ENCODE measurements at regions not wholly inside any gene's neighbourhood (a gene's known extent, or its start where the extent isn't known, plus 50 kb on each side); places are given as distances from the start of the nearest gene placed in this dataset.
"Not testable (repeated sequence)": the region's sequence is repeated elsewhere in the genome, so short reads cannot be mapped to it uniquely, and the experiment has no call there.

DNA sequence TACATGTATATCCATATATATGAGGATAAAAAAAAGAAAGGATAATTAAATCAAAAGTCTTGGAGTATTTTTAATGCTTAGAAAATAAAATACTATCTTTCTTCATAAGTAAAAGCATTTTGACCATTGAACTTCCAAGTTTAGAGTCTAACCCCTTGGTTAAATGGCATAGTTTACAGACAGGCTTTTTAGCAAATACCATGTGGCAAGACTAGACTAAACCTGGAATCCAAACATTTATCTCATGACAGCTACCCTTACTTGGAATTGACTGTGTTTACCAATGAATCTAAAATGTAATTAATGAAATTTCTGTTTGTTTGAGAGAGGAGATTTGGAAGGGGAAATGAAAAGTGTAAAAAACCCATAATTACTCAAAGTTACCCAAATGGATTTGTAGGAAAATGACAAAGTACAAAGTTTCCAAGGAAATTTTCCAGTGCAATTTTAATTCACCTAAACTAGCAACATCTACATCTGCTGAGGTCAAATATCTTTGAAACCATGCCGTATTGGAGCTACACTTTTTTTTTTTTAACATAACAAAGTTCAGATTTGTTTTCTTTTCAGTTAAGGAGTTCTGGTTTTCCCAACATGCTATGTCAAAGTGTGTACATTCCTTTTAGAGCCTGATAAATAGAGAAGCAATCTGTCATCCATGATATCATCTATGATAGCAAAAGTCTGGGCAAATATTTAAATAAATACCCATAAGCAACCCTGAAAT is 272.1 kb upstream of the DAB2 start:
- ATAC-seq (ENCODE audit: poor library complexity): no peak
- DNase-seq: no peak
- intact Hi-C loops (cut with DNase I): no loop called here

DNA sequence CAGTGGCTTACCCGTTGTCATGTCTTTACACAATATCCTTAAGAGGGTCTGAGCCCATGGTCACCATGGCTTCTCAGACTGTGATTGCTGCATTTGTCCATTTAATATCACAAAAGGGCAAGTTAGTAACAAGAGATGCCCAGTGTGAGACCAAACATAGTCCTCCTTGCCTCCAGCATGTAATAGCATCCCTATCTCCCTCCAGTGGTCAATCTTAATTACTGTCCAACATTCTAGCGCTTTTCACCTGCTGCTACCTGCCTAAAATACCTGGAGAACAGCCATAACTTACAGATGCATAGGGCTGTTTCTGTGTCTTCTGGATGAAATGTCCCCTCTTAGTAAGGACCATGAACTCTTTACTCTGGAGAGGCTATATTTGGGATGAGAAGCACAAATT is 267.2 kb upstream of the DAB2 start:
- no peak for ATAC-seq (ENCODE audit: poor library complexity)
- DNase-seq: no peak
- intact Hi-C loops (cut with DNase I): no loop called here

DNA sequence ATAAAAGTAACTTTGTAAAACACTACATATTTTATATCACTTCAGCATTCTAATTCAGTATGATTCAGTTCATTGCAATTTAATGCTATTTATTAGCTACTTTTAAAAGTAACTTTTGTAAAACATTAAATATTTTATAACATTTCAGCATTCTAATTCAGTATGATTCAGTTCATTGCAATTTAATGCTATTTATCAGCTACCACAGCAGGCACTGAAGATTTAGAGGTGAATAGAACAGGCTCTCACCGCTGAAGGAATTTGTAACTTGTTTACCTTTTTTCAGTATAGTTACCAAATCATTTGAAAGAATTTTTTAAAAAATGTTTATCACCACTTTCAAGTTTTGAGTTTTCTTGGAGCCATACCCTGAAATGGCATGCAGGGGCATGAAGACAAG is 266.4 kb upstream of the DAB2 start:
- ATAC-seq (ENCODE audit: poor library complexity): no peak
- no peak for DNase-seq
- intact Hi-C loops (cut with DNase I): no loop called here

DNA sequence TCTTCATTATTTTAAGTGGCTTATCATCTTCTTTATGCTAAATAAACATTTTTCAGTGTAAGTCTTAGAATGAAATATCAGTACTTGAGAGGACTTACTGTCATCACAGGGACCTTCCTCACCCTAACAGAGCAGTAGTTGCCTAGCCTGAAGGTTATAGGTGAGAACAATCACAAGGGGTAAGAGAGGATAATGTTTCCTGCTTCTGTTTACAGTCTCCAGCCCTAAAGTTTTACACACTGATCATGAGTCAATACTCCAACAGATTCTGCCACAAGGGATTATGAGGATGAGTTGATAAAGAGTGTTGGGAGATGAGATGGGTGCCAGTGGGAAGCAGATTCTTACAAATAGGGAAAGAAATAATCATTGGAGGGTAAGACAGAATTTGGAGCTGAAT is 265.1 kb upstream of the DAB2 start:
- intact Hi-C loops (cut with DNase I): no loop called here
- ATAC-seq (ENCODE audit: poor library complexity) (no peak), DNase-seq (no peak)

DNA sequence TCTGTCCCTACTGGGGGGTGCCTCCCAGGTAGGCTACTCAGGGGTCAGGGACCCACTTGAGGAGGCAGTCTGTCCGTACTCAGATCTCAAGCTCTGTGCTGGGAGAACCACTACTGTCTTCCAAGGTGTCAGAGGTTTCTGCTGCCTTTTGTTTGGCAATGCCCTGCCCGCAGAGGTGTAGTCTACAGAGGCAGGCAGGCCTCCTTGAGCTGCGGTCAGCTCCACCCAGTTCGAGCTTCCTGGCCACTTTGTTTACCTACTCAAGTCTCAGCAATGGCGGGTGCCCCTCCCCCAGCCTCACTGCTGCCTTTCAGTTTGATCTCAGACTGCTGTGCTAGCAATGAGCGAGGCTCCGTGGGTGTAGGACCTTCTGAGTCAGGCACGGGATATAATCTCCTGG is 263.1 kb upstream of the DAB2 start:
- DNase-seq; intact Hi-C loops (cut with DNase I); ATAC-seq (ENCODE audit: poor library complexity): not testable (repeated sequence)

DNA sequence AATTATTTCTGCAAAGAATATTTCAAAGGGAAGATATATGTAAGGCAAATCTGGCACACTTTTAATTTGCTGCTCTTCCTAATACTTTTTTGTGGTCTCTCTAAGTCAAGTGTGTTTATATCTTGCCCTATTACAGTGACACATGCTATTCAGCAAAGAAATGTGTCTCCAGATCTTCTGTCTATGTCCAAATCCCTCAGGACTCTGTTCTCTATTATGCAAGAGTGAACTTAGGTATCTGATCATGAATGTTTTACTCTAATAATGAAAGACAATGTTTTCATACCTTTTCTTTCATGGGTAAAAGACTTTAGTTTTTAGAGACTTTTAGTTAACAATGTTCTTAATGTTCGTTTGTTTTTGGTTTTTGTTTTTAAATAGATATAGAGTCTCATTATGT is 255.4 kb upstream of the DAB2 start:
- intact Hi-C loops (cut with DNase I): no loop called here
- DNase-seq (no peak), ATAC-seq (ENCODE audit: poor library complexity) (no peak)

DNA sequence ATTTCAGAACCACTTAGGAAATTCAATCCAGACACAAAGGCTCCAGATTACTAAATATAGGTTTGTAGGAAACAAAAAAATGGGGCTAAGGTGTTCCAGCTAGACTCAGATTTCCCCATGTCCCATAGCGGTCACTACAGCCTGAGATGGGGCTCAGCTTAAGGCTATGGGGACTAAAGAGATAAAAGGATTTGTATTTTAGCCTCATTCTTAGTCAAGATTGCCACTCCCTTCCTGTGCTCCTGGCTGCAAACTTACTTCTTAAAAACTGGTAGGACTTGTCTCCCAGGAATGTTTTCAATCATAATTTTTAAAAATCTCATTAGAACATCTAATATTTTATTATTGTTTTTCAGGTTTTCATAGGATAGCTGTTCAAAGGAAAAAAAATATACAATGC is 253.8 kb upstream of the DAB2 start:
- DNase-seq (no peak), ATAC-seq (ENCODE audit: poor library complexity) (no peak)
- intact Hi-C loops (cut with DNase I): no loop called here

DNA sequence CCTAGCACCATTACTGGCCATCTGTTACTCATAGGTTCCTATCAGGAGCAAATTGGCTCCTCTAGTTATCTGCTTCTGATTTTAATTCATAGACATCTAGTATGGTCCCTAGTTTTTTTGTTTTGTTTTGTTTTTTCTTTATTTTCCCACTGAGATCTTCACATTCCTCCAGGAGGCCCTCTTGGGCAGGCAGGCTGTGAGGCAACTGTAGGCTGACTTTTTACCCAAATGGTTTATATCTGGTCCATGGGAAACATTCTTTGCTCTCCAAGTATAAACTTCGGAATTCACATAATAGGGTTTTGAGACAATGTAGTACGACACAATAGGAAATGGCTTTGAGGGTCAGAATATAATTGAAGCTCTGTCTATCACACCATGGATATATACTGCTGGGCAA is 250.9 kb upstream of the DAB2 start:
- intact Hi-C loops (cut with DNase I): no loop called here
- ATAC-seq (ENCODE audit: poor library complexity): no peak
- DNase-seq: no peak

DNA sequence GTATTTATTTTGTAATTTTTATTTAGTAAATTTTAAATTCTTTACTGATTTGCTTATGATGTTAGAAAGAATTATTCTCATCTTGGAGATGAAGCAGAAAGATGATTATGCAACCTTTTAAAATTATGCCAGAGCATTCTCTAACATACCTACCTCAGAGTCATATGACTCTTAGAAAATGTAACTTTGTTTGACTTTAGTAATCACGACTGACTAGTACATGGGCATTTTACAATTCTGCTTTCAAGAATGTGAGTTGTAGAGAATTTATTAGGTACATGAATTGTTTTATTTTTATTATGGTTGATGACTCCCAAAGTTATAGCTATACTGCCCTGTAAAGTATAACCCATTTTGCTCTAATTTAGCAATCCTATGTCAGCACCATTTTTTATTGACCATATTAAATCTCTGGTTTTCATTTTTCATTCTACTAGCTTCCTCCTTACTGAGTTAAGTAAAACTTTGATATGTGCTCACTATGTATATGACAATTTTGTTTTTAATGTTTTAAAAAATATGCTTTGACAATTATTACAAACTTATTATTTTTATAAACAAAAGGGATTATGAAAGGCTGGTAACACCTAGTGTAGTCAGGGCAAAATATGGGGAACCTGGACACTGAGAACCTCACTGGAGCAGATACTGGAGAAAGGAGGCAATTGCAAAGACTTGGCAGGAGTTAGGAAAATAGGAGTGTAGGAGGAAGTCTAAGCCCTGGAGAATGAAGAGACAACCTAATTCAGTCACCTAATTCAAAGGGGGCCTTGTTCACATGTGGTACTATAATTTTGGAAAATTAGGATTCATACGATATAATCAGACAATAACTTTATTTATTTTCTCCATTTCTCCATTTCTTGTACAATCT is 249.7 kb upstream of the DAB2 start:
- ATAC-seq (ENCODE audit: poor library complexity) (no peak), DNase-seq (no peak)
- intact Hi-C loops (cut with DNase I): no loop called here

DNA sequence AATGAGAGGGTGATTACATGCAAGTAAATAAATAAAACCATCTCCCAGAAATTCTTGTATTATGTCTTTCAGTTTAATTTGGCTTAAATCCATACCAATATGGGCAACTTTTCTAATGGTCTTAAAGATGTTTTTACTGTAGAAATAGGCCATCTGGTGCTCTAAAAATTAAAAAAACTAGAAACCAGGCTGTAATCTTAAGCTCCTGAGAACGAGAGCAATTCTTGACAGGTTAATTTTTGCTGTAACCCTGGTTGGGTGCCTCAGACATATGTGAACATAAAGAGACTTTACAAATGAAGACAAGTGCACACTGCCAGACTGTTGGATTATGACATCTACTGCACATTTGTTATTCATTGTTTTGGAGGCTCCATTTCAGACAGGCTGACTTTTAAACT is 246.8 kb upstream of the DAB2 start:
- ATAC-seq (ENCODE audit: poor library complexity) (no peak), DNase-seq (no peak)
- intact Hi-C loops (cut with DNase I): no loop called here

DNA sequence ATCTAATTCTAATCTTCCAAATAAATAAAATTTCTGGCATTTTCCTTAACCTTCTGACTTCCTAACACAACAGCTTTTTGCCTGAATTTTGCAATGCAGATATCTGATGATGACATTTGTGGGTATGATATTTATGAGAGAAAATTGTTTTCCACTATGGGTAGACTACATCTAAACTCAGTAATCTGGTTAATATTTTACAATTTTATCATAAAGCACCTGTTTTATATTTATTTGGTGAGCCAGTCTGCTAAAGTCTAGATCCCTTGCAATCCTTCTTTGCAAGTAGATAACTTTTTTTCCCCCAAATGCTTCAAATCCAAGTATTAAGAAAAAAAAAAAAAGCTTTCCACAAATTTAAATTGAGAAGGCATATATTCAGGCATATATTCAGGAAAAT is 246.2 kb upstream of the DAB2 start:
- ATAC-seq (ENCODE audit: poor library complexity) (no peak), DNase-seq (no peak)
- intact Hi-C loops (cut with DNase I): no loop called here

DNA sequence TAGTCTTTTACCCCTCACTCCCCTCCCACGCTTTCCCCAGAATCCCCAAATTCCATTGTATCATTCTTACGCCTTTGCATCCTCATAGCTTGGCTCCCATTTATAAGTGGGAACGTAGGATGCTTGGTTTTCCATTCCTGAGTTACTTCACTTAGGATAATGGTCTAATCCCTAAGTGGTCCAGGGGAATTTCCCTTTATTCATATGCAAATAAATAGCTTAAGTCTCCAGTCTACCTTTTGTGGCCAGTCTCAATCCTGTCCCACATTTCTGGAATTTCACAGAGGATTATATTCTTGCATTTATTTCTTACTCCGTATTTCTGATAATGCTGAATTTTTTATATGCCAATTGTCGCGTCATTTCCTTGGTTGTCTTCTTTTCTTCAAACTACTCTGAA is 245.6 kb upstream of the DAB2 start:
- no peak for ATAC-seq (ENCODE audit: poor library complexity)
- DNase-seq: no peak
- intact Hi-C loops (cut with DNase I): no loop called here

DNA sequence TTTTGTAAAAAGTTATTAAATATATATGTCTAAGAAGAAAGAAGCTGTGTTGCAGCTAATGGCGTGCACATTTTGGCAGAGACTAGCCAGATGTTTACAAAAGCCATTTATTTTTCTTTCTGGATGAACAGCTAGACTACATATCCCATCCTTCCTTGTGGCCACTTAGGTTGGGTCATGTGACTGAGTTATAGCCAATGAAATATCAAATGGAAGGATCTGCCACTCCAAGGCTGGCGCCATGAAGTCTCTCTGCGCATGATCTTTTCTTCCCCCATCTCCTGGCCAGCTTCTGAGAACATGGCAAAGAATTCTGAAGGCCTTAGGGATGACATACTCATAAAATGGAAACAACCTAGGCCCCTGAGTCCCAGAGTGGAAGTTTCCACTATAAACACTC is 244.2 kb upstream of the DAB2 start:
- DNase-seq (no peak), ATAC-seq (ENCODE audit: poor library complexity) (no peak)
- intact Hi-C loops (cut with DNase I): no loop called here

DNA sequence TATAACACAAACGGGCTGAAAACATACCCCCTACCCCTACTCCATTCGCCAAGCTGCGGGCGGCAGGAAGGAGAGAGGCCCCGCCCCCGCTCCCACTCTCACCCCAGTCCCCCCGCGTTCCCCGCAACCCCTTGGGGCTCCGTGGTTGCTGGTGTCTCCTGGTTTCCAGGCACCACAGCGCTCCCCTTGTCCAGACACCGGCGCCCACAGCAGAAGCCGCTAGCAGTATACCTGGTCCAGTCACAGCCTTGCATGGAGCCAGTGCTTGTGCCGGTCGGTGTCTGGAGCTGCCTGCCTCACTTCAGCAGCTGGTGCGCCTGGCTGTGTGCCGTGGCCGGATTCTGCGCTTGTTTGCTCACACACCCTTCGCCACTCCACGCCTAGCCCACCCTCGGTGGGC is 240.5 kb upstream of the DAB2 start:
- no peak for ATAC-seq (ENCODE audit: poor library complexity)
- no peak for DNase-seq
- intact Hi-C loops (cut with DNase I): no loop called here

DNA sequence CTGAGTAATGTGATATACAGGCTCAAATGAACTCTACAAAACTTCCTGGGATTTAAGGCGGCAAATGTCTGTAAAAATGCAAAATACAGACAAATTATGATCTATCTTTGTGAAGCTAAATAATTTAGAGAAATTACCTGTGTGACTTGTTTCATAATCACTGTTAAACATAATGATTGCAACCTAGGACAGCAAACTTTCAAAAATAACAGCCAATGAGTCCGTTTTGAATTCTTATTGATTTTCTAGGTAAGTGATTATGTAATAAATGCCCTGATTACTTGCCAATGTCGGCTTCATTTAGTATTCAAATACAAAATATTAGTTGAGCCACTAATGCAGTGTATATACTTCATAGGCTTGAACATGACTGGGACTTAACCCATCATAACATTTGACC is 238.2 kb upstream of the DAB2 start:
- DNase-seq: no peak
- intact Hi-C loops (cut with DNase I): no loop called here
- no peak for ATAC-seq (ENCODE audit: poor library complexity)

DNA sequence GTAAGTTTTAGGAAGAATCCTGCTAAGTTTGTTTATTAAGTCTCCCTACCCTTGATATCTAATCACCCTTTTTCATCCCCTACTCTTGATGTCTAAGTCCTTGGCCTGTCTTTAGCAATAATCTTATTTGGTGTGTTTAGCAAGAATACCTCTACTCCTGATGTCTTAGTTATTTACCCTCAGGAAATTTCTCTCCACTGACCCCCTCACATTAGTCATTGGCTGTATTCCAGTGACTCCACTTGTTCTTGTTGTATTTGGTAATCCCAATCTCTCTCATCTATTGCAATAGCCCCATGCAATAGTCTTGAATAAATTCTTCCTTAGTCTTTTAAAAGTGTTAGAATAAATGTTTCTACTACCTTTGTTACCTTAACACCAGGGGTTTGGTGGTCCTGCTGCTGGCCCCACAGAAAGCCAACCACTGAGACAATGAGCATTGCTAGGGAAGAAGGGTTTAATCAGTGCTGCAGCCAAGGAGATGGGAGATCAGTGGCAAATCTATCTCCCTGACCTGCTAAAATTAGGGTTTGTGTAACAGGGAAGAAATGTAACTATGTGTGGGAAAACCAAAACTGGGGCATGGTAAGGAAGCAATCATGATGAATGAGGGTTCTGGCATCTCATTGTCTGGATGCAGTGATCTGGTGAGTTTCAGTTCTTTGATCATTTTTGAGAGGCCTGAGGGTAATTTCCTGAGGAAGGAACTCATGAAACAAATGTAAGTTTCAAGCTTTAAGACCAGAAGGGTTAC is 236.4 kb upstream of the DAB2 start:
- intact Hi-C loops (cut with DNase I): no loop called here
- no peak for DNase-seq
- no peak for ATAC-seq (ENCODE audit: poor library complexity)

DNA sequence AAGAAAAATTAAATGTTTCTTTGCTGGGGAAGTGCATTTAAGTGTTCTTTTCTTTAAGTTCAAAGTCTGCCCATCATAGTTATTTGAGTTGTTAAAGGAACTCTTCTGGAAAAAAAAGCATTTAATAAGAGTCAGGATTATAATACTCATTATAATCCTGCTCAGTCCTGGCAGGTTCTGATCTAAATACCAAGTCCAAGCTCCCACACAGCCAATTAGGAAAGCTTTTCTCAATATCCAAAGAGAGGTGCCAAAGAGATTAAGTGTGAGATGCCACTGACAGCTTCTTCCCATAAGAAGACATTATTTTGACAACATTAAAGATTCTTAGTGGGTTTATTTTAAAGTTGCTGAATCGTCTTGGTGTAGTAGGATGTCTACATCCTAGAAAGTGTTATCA is 235.2 kb upstream of the DAB2 start:
- intact Hi-C loops (cut with DNase I): no loop called here
- no peak for ATAC-seq (ENCODE audit: poor library complexity)

DNA sequence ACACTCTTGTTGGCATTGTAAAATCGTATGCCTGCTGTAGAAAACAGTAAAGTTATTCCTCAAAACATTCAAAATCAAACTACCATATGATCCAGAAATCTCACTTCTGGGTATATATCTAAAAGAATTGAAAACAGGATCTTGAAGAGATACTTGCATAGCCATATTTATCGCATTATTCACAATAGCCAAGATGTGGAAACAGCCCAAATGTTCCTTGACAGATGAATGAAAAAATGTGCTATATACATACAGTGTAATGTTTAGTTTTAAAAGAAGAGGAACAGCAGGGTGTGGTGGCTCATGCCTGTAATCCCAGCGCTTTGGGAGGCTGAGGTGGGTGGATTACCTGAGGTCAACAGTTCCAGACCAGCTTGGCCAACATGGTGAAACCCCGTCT is 234.1 kb upstream of the DAB2 start:
- no peak for ATAC-seq (ENCODE audit: poor library complexity)
- intact Hi-C loops (cut with DNase I): no loop called here
- no peak for DNase-seq

More for the DNA sequence above, 235.2 kb upstream of the DAB2 start:
- no peak for DNase-seq

DNA sequence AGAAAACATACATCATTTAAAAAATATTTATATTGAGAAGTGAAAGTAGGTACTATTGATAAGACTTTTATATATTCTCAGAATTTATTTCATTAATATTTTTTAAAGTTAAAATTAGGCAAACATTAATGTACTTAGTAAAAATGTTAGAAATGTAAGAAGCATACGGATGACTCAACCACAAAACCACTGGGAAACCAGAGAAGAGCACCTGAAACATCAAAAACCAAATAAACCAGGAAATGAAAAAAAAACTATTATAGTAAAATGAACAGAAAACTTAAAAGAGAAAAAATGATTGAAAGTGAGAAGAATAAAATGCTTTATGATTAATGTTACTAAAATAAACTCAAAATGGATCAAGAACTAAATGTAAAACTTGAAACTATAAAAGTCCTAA is 233.2 kb upstream of the DAB2 start:
- DNase-seq: no peak
- intact Hi-C loops (cut with DNase I): no loop called here
- no peak for ATAC-seq (ENCODE audit: poor library complexity)

DNA sequence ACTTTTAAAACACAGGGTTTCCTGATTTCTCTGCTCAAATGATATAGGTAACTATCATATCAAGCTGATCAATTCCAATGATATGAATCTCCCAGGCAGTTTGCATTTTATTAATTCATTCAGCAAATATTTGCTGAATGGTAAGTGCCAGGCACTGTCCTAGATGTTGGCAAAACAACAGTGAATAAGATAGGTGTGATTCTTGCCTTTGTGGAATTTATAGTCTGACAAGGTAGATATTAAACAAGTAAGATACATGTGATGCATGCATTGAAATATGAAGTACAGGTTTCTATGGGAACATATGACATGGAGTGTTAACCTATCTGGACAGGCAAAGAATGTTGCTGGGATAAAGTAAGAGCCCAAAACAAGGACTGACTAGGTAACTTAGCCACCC is 231.8 kb upstream of the DAB2 start:
- ATAC-seq (ENCODE audit: poor library complexity) (no peak), DNase-seq (no peak)
- intact Hi-C loops (cut with DNase I): no loop called here
